Esophagus muscularis mucosa (tissue), 4 donors: ENCODE measurements at regions not wholly inside any gene's neighbourhood (a gene's known extent, or its start where the extent isn't known, plus 50 kb on each side); places are given as distances from the start of the nearest gene placed in this dataset.

Experiments
- DNase-seq: peaks from one replicate; pipeline ENCODE4 v3.0.0-alpha.2; 2017; ENCODE audit errors: extremely low spot score
- H3K27ac ChIP-seq, 4 donors: fragments of 200-600 bp; sonication (generic); replicated peaks in 1 of 4; 1 replicate in 3 of 4; 2 replicates in 1 of 4; pipeline ENCODE4 v1.5.1; 2016 to 2019; ENCODE audit warnings: mild to moderate bottlenecking in 1 of 4
- H3K27me3 ChIP-seq, 4 donors: fragments of 200-600 bp; sonication (generic); one replicate each; pipeline versions ENCODE4 v1.5.1 to v1.6.0; 2016 to 2019
- H3K36me3 ChIP-seq, 4 donors: fragments of 200-600 bp; sonication (generic); one replicate each; pipeline ENCODE4 v1.5.1; 2016 to 2019
- H3K4me1 ChIP-seq, 4 donors: fragments of 200-600 bp; sonication (generic); one replicate each; pipeline ENCODE4 v1.5.1; 2016 to 2019
- H3K4me3 ChIP-seq, 4 donors: fragments of 200-600 bp; sonication (generic); 1 replicate in 2 of 4; 2 replicates in 2 of 4; pipeline ENCODE4 v1.5.1; 2016 to 2019; ENCODE audit warnings: mild to moderate bottlenecking in 4 of 4, moderate library complexity in 1 of 4
- H3K9me3 ChIP-seq, 4 donors: fragments of 200-600 bp; sonication (generic); 1 replicate in 3 of 4; 2 replicates in 1 of 4; pipeline ENCODE4 v1.5.1; 2016 to 2019
- EP300 ChIP-seq: sonication (generic); formaldehyde crosslinking; IDR thresholded peaks from one replicate; pipeline ENCODE4 v1.6.1; 2017; ENCODE audit warnings: antibody characterized with exemption
- POLR2A ChIP-seq: fragments of 450-650 bp; IDR thresholded peaks from one replicate; pipeline ENCODE4 v1.6.1; 2017; ENCODE audit warnings: antibody characterized with exemption, moderate library complexity, mild to moderate bottlenecking, low read depth
- POLR2AphosphoS5 ChIP-seq, 2 donors: sonication (generic); formaldehyde crosslinking; IDR thresholded peaks; one replicate each; pipeline ENCODE4 v1.6.1; 2017; ENCODE audit warnings: antibody characterized with exemption in 2 of 2
- WGBS: methylation state at CpG from one replicate; pipeline ENCODE4 v1.1.5; 2018; 5-methylcytosine and 5-hydroxymethylcytosine counted together
- intact Hi-C: fragments of 100-400 bp; cut with DNase I; formaldehyde crosslinking; loops from one replicate; pipeline ENCODE4 v1.15.1; 2023
- TF ChIP-seq, protein P1 (sequence below), 3 experiments: fragments of 200-600 bp in 2 of 3; fragments of 450-650 bp in 1 of 3; sonication (generic) in 2 of 3; IDR thresholded peaks; one replicate each; pipeline ENCODE4 v1.5.1; 2017 to 2019; ENCODE audit warnings: antibody characterized with exemption in 3 of 3, mild to moderate bottlenecking in 2 of 3, moderate library complexity in 1 of 3

GRCh38 chr12:115467531-115467930 is 783.6 kb upstream of the TBX3 start:
- no peak for DNase-seq
- Histone ChIP-seq H3K4me3 (no peak overlapping the region), H3K36me3 (no peaks in the 10 kb centered on the region), H3K27ac (no peak overlapping the region), H3K9me3 (no peaks in the 10 kb centered on the region), H3K4me1 (no peaks in the 10 kb centered on the region), H3K27me3 (peaks cover 0 to 23% (median 0%) of the 10 kb centered on the region in 4 donors)
- intact Hi-C loops = no loop called here
- WGBS = 96% methylated on average over 2 of the region's 2 CpGs
- TF ChIP-seq POLR2AphosphoS5 (IDR thresholded peaks at IDR 0.05) = no peak
- no peak for TF ChIP-seq EP300
- TF ChIP-seq, protein P1, sequence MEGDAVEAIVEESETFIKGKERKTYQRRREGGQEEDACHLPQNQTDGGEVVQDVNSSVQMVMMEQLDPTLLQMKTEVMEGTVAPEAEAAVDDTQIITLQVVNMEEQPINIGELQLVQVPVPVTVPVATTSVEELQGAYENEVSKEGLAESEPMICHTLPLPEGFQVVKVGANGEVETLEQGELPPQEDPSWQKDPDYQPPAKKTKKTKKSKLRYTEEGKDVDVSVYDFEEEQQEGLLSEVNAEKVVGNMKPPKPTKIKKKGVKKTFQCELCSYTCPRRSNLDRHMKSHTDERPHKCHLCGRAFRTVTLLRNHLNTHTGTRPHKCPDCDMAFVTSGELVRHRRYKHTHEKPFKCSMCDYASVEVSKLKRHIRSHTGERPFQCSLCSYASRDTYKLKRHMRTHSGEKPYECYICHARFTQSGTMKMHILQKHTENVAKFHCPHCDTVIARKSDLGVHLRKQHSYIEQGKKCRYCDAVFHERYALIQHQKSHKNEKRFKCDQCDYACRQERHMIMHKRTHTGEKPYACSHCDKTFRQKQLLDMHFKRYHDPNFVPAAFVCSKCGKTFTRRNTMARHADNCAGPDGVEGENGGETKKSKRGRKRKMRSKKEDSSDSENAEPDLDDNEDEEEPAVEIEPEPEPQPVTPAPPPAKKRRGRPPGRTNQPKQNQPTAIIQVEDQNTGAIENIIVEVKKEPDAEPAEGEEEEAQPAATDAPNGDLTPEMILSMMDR (IDR thresholded peaks at IDR 0.05) = no peak
- no peak for TF ChIP-seq POLR2A

DNA sequence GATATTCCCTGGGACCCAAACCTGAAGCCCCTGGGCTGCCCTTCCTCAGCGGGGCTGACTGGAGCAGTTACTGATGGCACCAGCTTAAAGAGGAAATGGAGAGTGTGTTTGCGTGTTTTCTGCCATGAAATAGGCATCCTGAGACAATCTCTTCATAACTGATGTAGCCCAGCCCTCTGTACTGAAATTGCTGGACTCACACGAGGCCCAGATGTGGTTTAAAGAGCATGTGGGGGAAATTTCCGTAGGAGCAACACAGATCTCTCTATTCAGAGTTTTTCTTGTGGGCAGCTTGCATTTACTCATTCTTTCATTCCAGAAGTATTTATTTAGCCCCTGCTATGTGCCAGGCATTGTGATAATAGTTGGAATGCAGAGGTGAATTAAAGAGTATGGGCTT is 782.1 kb upstream of the TBX3 start:
- DNase-seq = no peak

DNA sequence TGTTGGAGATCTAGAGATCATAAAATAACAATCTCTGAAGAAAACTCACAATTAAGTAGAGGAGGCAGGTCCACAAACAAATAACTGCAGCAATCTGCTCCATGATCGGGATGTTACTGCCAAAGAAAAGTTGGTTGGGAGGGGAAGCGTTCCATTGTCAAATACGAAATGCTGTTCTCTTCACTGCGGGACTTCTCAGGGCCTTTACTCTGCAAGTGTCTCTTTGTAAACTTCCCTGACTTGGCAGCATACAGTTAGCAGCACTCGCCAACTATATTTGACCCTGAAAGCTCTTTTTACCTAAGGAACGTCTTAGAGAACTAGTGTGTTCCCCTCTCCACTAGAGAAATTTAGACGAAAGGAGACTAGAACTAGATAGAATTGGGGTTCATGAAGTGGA is 780.7 kb upstream of the TBX3 start:
- no peaks in the 10 kb centered on the region for H3K4me1 ChIP-seq
- H3K27me3 ChIP-seq = peaks cover 0 to 23% (median 0%) of the 10 kb centered on the region in 4 donors
- H3K36me3 ChIP-seq = no peaks in the 10 kb centered on the region
- no peak for DNase-seq
- peaks cover 0 to 4% (median 0%) of the 10 kb centered on the region in 4 donors for H3K9me3 ChIP-seq
- WGBS = 89% methylated on average over 7 of the region's 7 CpGs
- no peak overlapping the region for H3K27ac ChIP-seq
- no peak overlapping the region for H3K4me3 ChIP-seq
- intact Hi-C loops = no loop called here
- TF ChIP-seq POLR2AphosphoS5 (IDR thresholded peaks at IDR 0.05) (no peak), POLR2A (no peak), EP300 (no peak)
- TF ChIP-seq, protein P1 (IDR thresholded peaks at IDR 0.05) = no peak

More for the DNA sequence above, 782.1 kb upstream of the TBX3 start:
- TF ChIP-seq POLR2A (no peak), POLR2AphosphoS5 (IDR thresholded peaks at IDR 0.05) (no peak), EP300 (no peak)
- TF ChIP-seq, protein P1 (IDR thresholded peaks at IDR 0.05) = no peak
- H3K9me3 ChIP-seq = peaks cover 0 to 4% (median 0%) of the 10 kb centered on the region in 4 donors
- no peaks in the 10 kb centered on the region for H3K36me3 ChIP-seq
- H3K4me3 ChIP-seq = no peak overlapping the region
- H3K27ac ChIP-seq = no peak overlapping the region
- no peaks in the 10 kb centered on the region for H3K4me1 ChIP-seq
- 64% methylated on average over 4 of the region's 4 CpGs for WGBS
- intact Hi-C loops = no loop called here
- H3K27me3 ChIP-seq = peaks cover 0 to 23% (median 0%) of the 10 kb centered on the region in 4 donors

DNA sequence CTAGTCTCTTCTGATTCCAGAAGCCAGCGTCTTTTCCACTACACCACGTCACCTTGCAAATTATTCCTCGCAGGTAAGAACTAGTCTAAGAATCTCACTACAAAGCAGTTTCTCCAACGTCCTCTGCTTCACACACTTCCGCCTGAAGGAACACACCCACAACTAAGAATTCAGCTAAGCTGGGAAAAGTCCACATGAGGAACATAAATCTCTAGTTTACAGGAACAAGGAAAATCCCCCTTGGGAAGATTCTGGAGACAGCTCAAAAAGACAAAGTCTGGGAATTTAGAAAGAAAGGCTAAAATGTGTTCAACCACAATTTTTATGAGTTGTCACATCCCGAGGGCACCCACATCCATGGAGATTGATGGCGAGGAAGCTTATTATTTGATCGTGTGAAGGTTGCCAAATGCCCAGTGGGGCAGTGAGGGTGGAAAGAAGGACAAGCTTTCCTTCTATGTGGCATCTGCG is 780.2 kb upstream of the TBX3 start:
- intact Hi-C loops = no loop called here
- H3K9me3 ChIP-seq = peaks cover 0 to 4% (median 0%) of the 10 kb centered on the region in 4 donors

More for the DNA sequence above, 780.2 kb upstream of the TBX3 start:
- Histone ChIP-seq H3K36me3 (no peaks in the 10 kb centered on the region), H3K4me1 (no peaks in the 10 kb centered on the region), H3K27ac (no peak overlapping the region), H3K27me3 (peaks cover 0 to 23% (median 0%) of the 10 kb centered on the region in 4 donors), H3K4me3 (no peak overlapping the region)
- WGBS = 68% methylated on average over 9 of the region's 9 CpGs
- DNase-seq = no peak
- TF ChIP-seq EP300 (no peak), POLR2AphosphoS5 (IDR thresholded peaks at IDR 0.05) (no peak), POLR2A (no peak)
- TF ChIP-seq, protein P1 (IDR thresholded peaks at IDR 0.05) = no peak
